H9 (cell line): ENCODE measurements at regions not wholly inside any gene's neighbourhood (a gene's known extent, or its start where the extent isn't known, plus 50 kb on each side); places are given as distances from the start of the nearest gene placed in this dataset.

Source experiments
- DNase-seq: peaks from one replicate; pipeline ENCODE4 v3.0.0-alpha.2; 2017
- H2AFZ ChIP-seq: one replicate; pipeline ENCODE4 v1.6.1; 2013; ENCODE audit warnings: mild to moderate bottlenecking, low read length, control low read depth, moderate library complexity
- H2AK5ac ChIP-seq: 2 replicates; pipeline ENCODE4 v1.6.1; 2013; ENCODE audit warnings: low read length, control low read depth, mixed read lengths; ENCODE audit not compliant: insufficient read length
- H2BK120ac ChIP-seq: one replicate; pipeline ENCODE4 v1.6.1; 2013; ENCODE audit warnings: low read depth, mild to moderate bottlenecking, low read length, control low read depth, inconsistent platforms; ENCODE audit not compliant: poor library complexity, severe bottlenecking
- H2BK12ac ChIP-seq: 2 replicates; pipeline ENCODE4 v1.6.1; 2013; ENCODE audit warnings: low read length, control low read depth, mixed read lengths, low read depth; ENCODE audit not compliant: insufficient read length
- H2BK15ac ChIP-seq: 2 replicates; pipeline ENCODE4 v1.6.1; 2013; ENCODE audit warnings: low read depth, low read length, control low read depth
- H2BK20ac ChIP-seq: one replicate; pipeline ENCODE4 v1.6.1; 2013; ENCODE audit warnings: low read depth, mild to moderate bottlenecking, low read length, control low read depth, inconsistent platforms; ENCODE audit not compliant: poor library complexity, severe bottlenecking
- H2BK5ac ChIP-seq: 2 replicates; pipeline ENCODE4 v1.6.1; 2013; ENCODE audit warnings: low read length, control low read depth, mixed read lengths; ENCODE audit not compliant: insufficient read length
- H3K14ac ChIP-seq: 2 replicates; pipeline ENCODE4 v1.6.1; 2013; ENCODE audit warnings: low read length, control low read depth; ENCODE audit not compliant: insufficient read depth
- H3K18ac ChIP-seq: 2 replicates; pipeline ENCODE4 v1.6.1; 2013; ENCODE audit warnings: low read depth, mild to moderate bottlenecking, mixed read lengths, low read length, control low read depth; ENCODE audit not compliant: insufficient read length
- H3K23ac ChIP-seq: 2 replicates; pipeline ENCODE4 v1.6.1; 2013; ENCODE audit warnings: low read length, control low read depth, mixed read lengths, low read depth; ENCODE audit not compliant: insufficient read length
- H3K23me2 ChIP-seq: 2 replicates; pipeline ENCODE4 v1.6.1; 2013; ENCODE audit warnings: low read depth, mild to moderate bottlenecking, mixed read lengths, low read length, control low read depth; ENCODE audit not compliant: insufficient read length, poor library complexity, severe bottlenecking
- H3K27ac ChIP-seq: 2 replicates; pipeline ENCODE4 v1.5.1; 2013; ENCODE audit warnings: low read length, control low read depth, mixed read lengths, low read depth; ENCODE audit not compliant: insufficient read length
- H3K27me3 ChIP-seq: 2 replicates; pipeline ENCODE4 v1.6.1; 2013; ENCODE audit warnings: low read length, control low read depth, inconsistent platforms; ENCODE audit not compliant: insufficient read depth
- H3K4ac ChIP-seq: 2 replicates; pipeline ENCODE4 v1.6.1; 2013; ENCODE audit warnings: low read depth, mild to moderate bottlenecking, control low read depth, inconsistent platforms, low read length, moderate library complexity
- H3K4me1 ChIP-seq: 2 replicates; pipeline ENCODE4 v1.6.1; 2013; ENCODE audit warnings: low read length, control low read depth, inconsistent platforms; ENCODE audit not compliant: insufficient read depth
- H3K4me2 ChIP-seq: 2 replicates; pipeline ENCODE4 v1.6.1; 2013; ENCODE audit warnings: low read length, control low read depth, mixed read lengths; ENCODE audit not compliant: insufficient read length, insufficient read depth
- H3K56ac ChIP-seq: 2 replicates; pipeline ENCODE4 v1.6.1; 2013; ENCODE audit warnings: low read depth, mild to moderate bottlenecking, mixed read lengths, low read length, control low read depth; ENCODE audit not compliant: insufficient read length
- H3K79me1 ChIP-seq: 2 replicates; pipeline ENCODE4 v1.6.1; 2013; ENCODE audit warnings: low read depth, mild to moderate bottlenecking, moderate library complexity, low read length, control low read depth, inconsistent platforms; ENCODE audit not compliant: insufficient read depth, poor library complexity, severe bottlenecking
- H3K79me2 ChIP-seq: 2 replicates; pipeline ENCODE4 v1.6.1; 2013; ENCODE audit warnings: low read length, control low read depth, inconsistent platforms; ENCODE audit not compliant: insufficient read depth
- H3K9ac ChIP-seq: 2 replicates; pipeline ENCODE4 v1.6.1; 2013; ENCODE audit warnings: low read length, control low read depth, mixed read lengths; ENCODE audit not compliant: insufficient read length; ENCODE audit errors: extremely low read depth
- H3K9me3 ChIP-seq: one replicate; pipeline ENCODE4 v1.6.1; 2013; ENCODE audit warnings: low read depth, low read length, inconsistent platforms; ENCODE audit not compliant: control insufficient read depth
- H3T11ph ChIP-seq: one replicate; pipeline ENCODE4 v1.6.1; 2013; ENCODE audit warnings: mild to moderate bottlenecking, low read length, control low read depth, inconsistent platforms
- H4K20me1 ChIP-seq: one replicate; pipeline ENCODE4 v1.6.1; 2013; ENCODE audit not compliant: control insufficient read depth, insufficient read length, insufficient read depth
- H4K5ac ChIP-seq: 2 replicates; pipeline ENCODE4 v1.6.1; 2013; ENCODE audit warnings: low read depth, mild to moderate bottlenecking, mixed read lengths, low read length, control low read depth; ENCODE audit not compliant: insufficient read length
- H4K8ac ChIP-seq: replicated peaks from 2 replicates; pipeline ENCODE4 v1.6.1; 2013; ENCODE audit warnings: low read length, control low read depth, mixed read lengths, low read depth; ENCODE audit not compliant: insufficient read length
- H4K91ac ChIP-seq: 2 replicates; pipeline ENCODE4 v1.6.1; 2013; ENCODE audit warnings: low read depth, mild to moderate bottlenecking, moderate library complexity, mixed read lengths, low read length, control low read depth; ENCODE audit not compliant: insufficient read length
- H3K27ac Mint-ChIP-seq, 3 experiments: 2 replicates in 2 of 3; 3 replicates in 1 of 3; pipeline ENCODE4 v1.8.0; 2020 to 2021; ENCODE audit warnings: mixed read lengths in 3 of 3, mild to moderate bottlenecking in 1 of 3, moderate library complexity in 1 of 3
- H3K27me3 Mint-ChIP-seq: 2 replicates; pipeline ENCODE4 v1.8.0; 2021; ENCODE audit warnings: low read depth, mild to moderate bottlenecking, moderate library complexity, mixed read lengths
- H3K36me3 Mint-ChIP-seq, 3 experiments: 2 replicates in 2 of 3; 3 replicates in 1 of 3; pipeline ENCODE4 v1.8.0; 2020 to 2021; ENCODE audit warnings: low read depth in 3 of 3, mixed read lengths in 3 of 3; ENCODE audit not compliant: insufficient read depth in 1 of 3
- H3K4me1 Mint-ChIP-seq, 2 experiments: 2 replicates each; pipeline ENCODE4 v1.8.0; 2020; ENCODE audit warnings: mixed read lengths in 2 of 2
- H3K4me3 Mint-ChIP-seq, 2 experiments: 2 replicates in 1 of 2; 3 replicates in 1 of 2; pipeline ENCODE4 v1.8.0; 2020 to 2021; ENCODE audit warnings: mild to moderate bottlenecking in 2 of 2, mixed read lengths in 2 of 2, moderate library complexity in 1 of 2
- H3K9me3 Mint-ChIP-seq, 2 experiments: 2 replicates in 1 of 2; 3 replicates in 1 of 2; pipeline ENCODE4 v1.8.0; 2020; ENCODE audit warnings: mild to moderate bottlenecking in 2 of 2, mixed read lengths in 2 of 2, moderate library complexity in 1 of 2
- CTCF ChIP-seq: fragments of 200-600 bp; sonication (generic); conservative IDR thresholded peaks from 3 replicates; pipeline ENCODE4 v1.8.0; 2021; ENCODE audit warnings: antibody characterized with exemption, mild to moderate bottlenecking
- WGBS: extraction: QIAGEN DNeasy Blood & Tissue Kit; methylation state at CpG from one replicate; pipeline ENCODE4 v1.1.7; 2013; ENCODE audit warnings: missing lambda C conversion rate, low lambda C conversion rate, mixed read lengths; ENCODE audit not compliant: insufficient read length; ENCODE audit errors: extremely low coverage; 5-methylcytosine and 5-hydroxymethylcytosine counted together

GRCh38 chr1:213779228-213779627, 208.5 kb upstream of the PROX1 start:
- no peak overlapping the region for H3K18ac ChIP-seq
- no peaks in the 10 kb centered on the region for H3K79me1 ChIP-seq
- no peak overlapping the region for H3K14ac ChIP-seq
- no peak for DNase-seq
- H3K27ac ChIP-seq = no peak overlapping the region
- no peak overlapping the region for H2BK120ac ChIP-seq
- H4K20me1 ChIP-seq = no peaks in the 10 kb centered on the region
- H3K23ac ChIP-seq = no peak overlapping the region
- TF ChIP-seq CTCF = no peak
- H3K56ac ChIP-seq = no peak overlapping the region
- no peak overlapping the region for H2BK12ac ChIP-seq
- no peaks in the 10 kb centered on the region for H3K9me3 Mint-ChIP-seq
- no peaks in the 10 kb centered on the region for H3K79me2 ChIP-seq
- no peak overlapping the region for H2BK5ac ChIP-seq
- no peak overlapping the region for H3K27ac Mint-ChIP-seq
- H3K4me1 ChIP-seq = no peaks in the 10 kb centered on the region; the same call in 1 of the 2 replicates
- H2AFZ ChIP-seq = no peak overlapping the region
- H3K4me2 ChIP-seq = no peak overlapping the region
- no peak overlapping the region for H4K5ac ChIP-seq
- no peak overlapping the region for H3K4me3 Mint-ChIP-seq
- no peak overlapping the region for H2BK15ac ChIP-seq
- H3K23me2 ChIP-seq = no peaks in the 10 kb centered on the region
- no peak overlapping the region for H4K8ac ChIP-seq
- H3K4me1 Mint-ChIP-seq = peaks cover 0 to 2% of the 10 kb centered on the region in 2 experiments; a peak in 1 of 4 replicates
- no peak overlapping the region for H2AK5ac ChIP-seq
- no peak overlapping the region for H3K4ac ChIP-seq
- no peak overlapping the region for H3T11ph ChIP-seq
- H3K9ac ChIP-seq = no peak overlapping the region
- H3K27me3 ChIP-seq = no peaks in the 10 kb centered on the region
- H3K9me3 ChIP-seq = no peaks in the 10 kb centered on the region
- no peak overlapping the region for H4K91ac ChIP-seq
- WGBS = no CpG with 5 or more reads among the region's 5 CpGs
- H3K27me3 Mint-ChIP-seq = peaks cover 2% of the 10 kb centered on the region; the same call in 1 of the 2 replicates
- H2BK20ac ChIP-seq = no peak overlapping the region
- no peaks in the 10 kb centered on the region for H3K36me3 Mint-ChIP-seq
